ENCODE measurements at regions not wholly inside any gene's neighbourhood (a gene's known extent, or its start where the extent isn't known, plus 50 kb on each side); places are given as distances from the start of the nearest gene placed in this dataset.

DNA sequence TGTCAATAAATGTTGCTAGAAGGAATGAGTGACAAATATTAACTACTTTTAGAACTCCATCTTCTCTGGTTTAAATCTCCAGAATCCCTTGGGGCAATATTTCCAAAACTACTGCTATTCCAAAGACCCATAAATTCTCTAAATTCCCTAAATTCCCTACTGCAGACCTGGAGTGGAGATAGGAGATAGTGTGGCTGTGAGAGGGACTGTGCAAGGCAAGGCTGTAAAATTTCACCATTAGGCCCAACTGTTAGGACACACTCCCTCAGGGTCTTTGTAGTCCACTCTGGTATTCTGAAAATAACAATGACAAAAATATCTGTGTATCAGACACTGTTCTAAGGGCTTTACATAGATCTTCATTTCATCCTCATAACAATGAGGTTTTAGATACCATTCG lies 67.9 kb downstream of the MYL12B start:
- no peak for TF ChIP-seq CTCF (IDR thresholded peaks at IDR 0.05; ENCODE audit: low read depth, low read length)
- TF ChIP-seq POLR2A (IDR thresholded peaks at IDR 0.05; ENCODE audit: extremely low read depth, insufficient read length) = no peak

Data from NB4 (cell line).